ENCODE measurements at regions not wholly inside any gene's neighbourhood (a gene's known extent, or its start where the extent isn't known, plus 50 kb on each side); places are given as distances from the start of the nearest gene placed in this dataset.

DNA sequence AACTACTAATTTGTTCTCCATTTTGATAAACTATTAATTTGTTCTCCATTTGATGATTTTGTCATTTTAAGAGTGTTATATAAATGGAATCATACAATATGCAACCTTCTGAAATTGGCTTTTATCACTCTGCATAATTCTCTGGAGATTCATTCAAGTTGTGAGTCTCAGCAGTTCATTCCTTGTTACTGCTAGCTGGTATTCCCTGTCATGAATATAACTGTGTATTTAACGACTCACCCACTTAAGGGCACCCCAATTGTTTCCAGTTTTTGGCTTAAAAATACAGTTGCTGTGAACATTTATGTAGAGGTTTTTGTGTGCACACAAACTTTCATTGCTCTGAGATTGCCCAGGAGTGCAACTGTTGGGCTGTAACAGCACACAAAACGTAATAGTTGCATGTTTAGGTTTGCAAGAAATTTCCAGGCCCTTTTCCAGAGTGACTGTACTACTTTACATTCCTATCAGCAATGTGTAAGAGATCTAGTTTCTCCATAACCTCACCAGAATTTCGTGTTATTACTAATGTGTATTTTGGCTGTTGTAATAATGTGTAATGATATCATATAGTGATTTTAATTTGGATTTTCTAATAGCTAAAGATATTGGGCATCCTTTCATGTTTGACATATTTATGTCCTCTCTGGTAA is 153.2 kb upstream of the ADCY1 start:
- no peak for ATAC-seq
- TF ChIP-seq GLIS3 (CRISPR knock-in tag; IDR thresholded peaks at IDR 0.05), result no peak

DNA sequence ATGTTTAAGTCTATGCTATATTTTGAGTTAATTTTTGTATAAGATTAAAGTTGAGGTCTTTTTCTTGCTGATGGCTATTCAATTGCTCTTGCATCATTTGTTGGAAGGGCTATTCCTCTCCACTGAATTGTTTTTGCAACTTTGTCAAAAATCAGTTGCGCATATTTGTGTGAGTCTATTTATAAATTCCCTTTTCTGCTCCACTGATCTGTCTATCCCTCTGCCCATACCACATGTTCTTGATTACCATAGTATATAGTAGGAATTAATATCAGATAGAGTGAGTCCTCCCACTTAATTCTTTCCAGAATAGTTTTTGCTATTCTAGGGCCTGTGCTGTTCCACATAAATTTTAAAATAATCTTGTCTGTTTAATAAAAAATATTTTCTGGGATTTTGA is 152.4 kb upstream of the ADCY1 start:
- TF ChIP-seq TCF4 (CRISPR knock-in tag; IDR thresholded peaks at IDR 0.05; ENCODE audit: borderline replicate concordance), result peak; percentile 77; the same call in 1 of the 2 replicates
- TF ChIP-seq ZFP3 (CRISPR knock-in tag; IDR thresholded peaks at IDR 0.05), result no peak
- ATAC-seq, result no peak; the same call in 2 of the 3 replicates

DNA sequence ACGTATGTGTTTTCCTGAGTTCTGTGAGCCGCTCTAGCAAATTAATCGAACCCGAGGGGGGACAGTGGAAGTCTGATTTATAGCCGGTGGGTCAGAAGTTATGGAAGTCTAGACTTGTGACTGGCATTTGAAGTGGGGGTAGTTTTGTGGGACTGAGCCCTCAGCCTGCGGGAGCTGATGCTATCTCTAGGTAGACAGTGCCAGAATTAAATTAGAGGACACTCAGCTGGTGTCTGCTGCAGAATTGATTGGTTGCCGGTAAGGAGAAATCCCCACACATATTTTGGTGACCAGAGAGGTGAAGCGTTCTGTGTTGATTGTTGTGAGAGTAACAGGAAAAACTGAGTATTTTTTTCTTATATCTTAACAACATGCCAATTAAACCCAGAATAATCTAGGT is 143.8 kb upstream of the ADCY1 start:
- ATAC-seq, result no peak
- TF ChIP-seq TCF4 (CRISPR knock-in tag; IDR thresholded peaks at IDR 0.05; ENCODE audit: borderline replicate concordance) (peak; percentile 30; the same call in 1 of the 2 replicates), CSDC2 (CRISPR knock-in tag; IDR thresholded peaks at IDR 0.05) (no peak)
- TF ChIP-seq, protein P1, sequence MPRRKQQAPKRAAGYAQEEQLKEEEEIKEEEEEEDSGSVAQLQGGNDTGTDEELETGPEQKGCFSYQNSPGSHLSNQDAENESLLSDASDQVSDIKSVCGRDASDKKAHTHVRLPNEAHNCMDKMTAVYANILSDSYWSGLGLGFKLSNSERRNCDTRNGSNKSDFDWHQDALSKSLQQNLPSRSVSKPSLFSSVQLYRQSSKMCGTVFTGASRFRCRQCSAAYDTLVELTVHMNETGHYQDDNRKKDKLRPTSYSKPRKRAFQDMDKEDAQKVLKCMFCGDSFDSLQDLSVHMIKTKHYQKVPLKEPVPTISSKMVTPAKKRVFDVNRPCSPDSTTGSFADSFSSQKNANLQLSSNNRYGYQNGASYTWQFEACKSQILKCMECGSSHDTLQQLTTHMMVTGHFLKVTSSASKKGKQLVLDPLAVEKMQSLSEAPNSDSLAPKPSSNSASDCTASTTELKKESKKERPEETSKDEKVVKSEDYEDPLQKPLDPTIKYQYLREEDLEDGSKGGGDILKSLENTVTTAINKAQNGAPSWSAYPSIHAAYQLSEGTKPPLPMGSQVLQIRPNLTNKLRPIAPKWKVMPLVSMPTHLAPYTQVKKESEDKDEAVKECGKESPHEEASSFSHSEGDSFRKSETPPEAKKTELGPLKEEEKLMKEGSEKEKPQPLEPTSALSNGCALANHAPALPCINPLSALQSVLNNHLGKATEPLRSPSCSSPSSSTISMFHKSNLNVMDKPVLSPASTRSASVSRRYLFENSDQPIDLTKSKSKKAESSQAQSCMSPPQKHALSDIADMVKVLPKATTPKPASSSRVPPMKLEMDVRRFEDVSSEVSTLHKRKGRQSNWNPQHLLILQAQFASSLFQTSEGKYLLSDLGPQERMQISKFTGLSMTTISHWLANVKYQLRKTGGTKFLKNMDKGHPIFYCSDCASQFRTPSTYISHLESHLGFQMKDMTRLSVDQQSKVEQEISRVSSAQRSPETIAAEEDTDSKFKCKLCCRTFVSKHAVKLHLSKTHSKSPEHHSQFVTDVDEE (CRISPR knock-in tag; IDR thresholded peaks at IDR 0.05), result peak; percentile 47; the same call in 1 of the 2 replicates

DNA sequence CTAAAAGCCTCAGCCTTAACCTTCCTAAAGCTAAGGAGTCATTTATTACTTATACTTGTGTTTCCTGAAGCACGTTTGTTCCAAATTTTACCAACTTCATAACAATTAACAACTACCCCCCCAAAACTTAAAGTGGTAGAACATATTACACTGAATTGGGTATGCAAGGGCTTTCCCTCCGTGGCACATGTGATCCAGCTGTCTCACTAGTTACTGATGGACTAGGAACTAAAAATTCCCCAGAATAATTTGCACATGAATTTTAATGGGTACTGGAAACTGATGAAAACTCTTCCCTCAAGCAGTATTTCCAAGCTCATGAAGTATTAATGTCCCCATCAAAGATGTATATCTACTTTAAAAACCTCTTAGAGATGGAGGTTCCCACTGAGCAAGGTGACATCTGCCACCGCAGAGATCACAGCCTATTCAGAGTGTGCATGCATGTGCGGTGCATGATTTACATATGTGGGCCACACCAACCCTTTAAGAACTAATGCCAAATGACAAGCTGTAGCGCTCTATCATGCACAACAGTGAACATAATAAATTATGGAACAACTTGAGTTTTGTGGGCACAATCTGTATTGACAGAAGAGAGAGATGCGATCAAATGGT is 139.9 kb upstream of the ADCY1 start:
- TF ChIP-seq ZFP3 (CRISPR knock-in tag; IDR thresholded peaks at IDR 0.05), result no peak
- TF ChIP-seq ZNF565 (CRISPR knock-in tag; conservative IDR thresholded peaks at IDR 0.05; ENCODE audit: low read depth), result no peak
- TF ChIP-seq RARB (CRISPR knock-in tag; IDR thresholded peaks at IDR 0.05), result no peak
- no peak for TF ChIP-seq OSR1 (CRISPR knock-in tag; IDR thresholded peaks at IDR 0.05)
- no peak for TF ChIP-seq GLIS3 (CRISPR knock-in tag; IDR thresholded peaks at IDR 0.05)
- no peak for TF ChIP-seq ZFP30 (CRISPR knock-in tag; IDR thresholded peaks at IDR 0.05)
- TF ChIP-seq ISL1 (CRISPR knock-in tag; IDR thresholded peaks at IDR 0.05), result no peak
- TF ChIP-seq, protein P2, sequence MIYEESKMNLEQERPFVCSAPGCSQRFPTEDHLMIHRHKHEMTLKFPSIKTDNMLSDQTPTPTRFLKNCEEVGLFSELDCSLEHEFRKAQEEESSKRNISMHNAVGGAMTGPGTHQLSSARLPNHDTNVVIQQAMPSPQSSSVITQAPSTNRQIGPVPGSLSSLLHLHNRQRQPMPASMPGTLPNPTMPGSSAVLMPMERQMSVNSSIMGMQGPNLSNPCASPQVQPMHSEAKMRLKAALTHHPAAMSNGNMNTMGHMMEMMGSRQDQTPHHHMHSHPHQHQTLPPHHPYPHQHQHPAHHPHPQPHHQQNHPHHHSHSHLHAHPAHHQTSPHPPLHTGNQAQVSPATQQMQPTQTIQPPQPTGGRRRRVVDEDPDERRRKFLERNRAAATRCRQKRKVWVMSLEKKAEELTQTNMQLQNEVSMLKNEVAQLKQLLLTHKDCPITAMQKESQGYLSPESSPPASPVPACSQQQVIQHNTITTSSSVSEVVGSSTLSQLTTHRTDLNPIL (CRISPR knock-in tag; IDR thresholded peaks at IDR 0.05; ENCODE audit: low read depth), result no peak
- TF ChIP-seq, protein P3, sequence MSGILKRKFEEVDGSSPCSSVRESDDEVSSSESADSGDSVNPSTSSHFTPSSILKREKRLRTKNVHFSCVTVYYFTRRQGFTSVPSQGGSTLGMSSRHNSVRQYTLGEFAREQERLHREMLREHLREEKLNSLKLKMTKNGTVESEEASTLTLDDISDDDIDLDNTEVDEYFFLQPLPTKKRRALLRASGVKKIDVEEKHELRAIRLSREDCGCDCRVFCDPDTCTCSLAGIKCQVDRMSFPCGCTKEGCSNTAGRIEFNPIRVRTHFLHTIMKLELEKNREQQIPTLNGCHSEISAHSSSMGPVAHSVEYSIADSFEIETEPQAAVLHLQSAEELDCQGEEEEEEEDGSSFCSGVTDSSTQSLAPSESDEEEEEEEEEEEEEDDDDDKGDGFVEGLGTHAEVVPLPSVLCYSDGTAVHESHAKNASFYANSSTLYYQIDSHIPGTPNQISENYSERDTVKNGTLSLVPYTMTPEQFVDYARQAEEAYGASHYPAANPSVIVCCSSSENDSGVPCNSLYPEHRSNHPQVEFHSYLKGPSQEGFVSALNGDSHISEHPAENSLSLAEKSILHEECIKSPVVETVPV (CRISPR knock-in tag; IDR thresholded peaks at IDR 0.05), result no peak
- TF ChIP-seq SNAI2 (CRISPR knock-in tag; IDR thresholded peaks at IDR 0.05), result no peak
- no peak for TF ChIP-seq TCF4 (CRISPR knock-in tag; IDR thresholded peaks at IDR 0.05; ENCODE audit: borderline replicate concordance)
- TF ChIP-seq ZNF70 (CRISPR knock-in tag; IDR thresholded peaks at IDR 0.05), result no peak
- TF ChIP-seq BACH2 (CRISPR knock-in tag; IDR thresholded peaks at IDR 0.05; ENCODE audit: borderline replicate concordance), result no peak
- TF ChIP-seq, protein P4, sequence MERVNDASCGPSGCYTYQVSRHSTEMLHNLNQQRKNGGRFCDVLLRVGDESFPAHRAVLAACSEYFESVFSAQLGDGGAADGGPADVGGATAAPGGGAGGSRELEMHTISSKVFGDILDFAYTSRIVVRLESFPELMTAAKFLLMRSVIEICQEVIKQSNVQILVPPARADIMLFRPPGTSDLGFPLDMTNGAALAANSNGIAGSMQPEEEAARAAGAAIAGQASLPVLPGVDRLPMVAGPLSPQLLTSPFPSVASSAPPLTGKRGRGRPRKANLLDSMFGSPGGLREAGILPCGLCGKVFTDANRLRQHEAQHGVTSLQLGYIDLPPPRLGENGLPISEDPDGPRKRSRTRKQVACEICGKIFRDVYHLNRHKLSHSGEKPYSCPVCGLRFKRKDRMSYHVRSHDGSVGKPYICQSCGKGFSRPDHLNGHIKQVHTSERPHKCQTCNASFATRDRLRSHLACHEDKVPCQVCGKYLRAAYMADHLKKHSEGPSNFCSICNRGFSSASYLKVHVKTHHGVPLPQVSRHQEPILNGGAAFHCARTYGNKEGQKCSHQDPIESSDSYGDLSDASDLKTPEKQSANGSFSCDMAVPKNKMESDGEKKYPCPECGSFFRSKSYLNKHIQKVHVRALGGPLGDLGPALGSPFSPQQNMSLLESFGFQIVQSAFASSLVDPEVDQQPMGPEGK (CRISPR knock-in tag; IDR thresholded peaks at IDR 0.05; ENCODE audit: borderline replicate concordance), result no peak
- TF ChIP-seq, protein P1 (CRISPR knock-in tag; IDR thresholded peaks at IDR 0.05), result no peak
- no peak for TF ChIP-seq ESRRG (CRISPR knock-in tag; IDR thresholded peaks at IDR 0.05)
- no peak for TF ChIP-seq CSDC2 (CRISPR knock-in tag; IDR thresholded peaks at IDR 0.05)
- no peak for ATAC-seq

Measured in SK-N-SH treated with all-trans-retinoic acid at 6 μM for 48 hours (cell line).